ENCODE measurements at regions not wholly inside any gene's neighbourhood (a gene's known extent, or its start where the extent isn't known, plus 50 kb on each side); places are given as distances from the start of the nearest gene placed in this dataset.

DNA sequence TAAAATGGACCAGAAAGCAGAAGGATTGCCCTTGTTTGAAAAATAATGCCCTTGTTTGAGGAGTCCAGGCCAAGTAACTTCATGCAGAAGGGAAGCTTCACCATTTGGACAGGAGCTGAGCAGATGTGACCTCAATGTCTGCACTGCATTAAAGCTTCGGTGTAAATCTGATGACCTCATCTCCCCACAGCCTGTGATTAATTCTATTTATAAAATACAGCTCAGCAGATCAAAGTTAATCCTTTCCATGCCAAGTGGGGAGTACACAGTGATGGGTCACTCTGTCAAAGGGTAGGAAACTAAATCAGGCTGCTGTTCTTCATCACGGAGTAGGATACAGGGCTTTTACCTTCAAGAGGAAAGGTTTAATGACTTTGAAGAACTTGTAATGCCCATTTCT, 533.7 kb downstream of the RPS29 start:
- TF ChIP-seq TCF4 (CRISPR knock-in tag; IDR thresholded peaks at IDR 0.05; ENCODE audit: borderline replicate concordance) (0 out of 2 replicates have a peak, but pooled peaks have one; percentile 14), ISL1 (CRISPR knock-in tag; IDR thresholded peaks at IDR 0.05) (peak; percentile 60)
- TF ChIP-seq, protein P1, sequence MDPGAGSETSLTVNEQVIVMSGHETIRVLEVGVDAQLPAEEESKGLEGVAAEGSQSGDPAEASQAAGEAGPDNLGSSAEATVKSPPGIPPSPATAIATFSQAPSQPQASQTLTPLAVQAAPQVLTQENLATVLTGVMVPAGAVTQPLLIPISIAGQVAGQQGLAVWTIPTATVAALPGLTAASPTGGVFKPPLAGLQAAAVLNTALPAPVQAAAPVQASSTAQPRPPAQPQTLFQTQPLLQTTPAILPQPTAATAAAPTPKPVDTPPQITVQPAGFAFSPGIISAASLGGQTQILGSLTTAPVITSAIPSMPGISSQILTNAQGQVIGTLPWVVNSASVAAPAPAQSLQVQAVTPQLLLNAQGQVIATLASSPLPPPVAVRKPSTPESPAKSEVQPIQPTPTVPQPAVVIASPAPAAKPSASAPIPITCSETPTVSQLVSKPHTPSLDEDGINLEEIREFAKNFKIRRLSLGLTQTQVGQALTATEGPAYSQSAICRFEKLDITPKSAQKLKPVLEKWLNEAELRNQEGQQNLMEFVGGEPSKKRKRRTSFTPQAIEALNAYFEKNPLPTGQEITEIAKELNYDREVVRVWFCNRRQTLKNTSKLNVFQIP (CRISPR knock-in tag; IDR thresholded peaks at IDR 0.05; ENCODE audit: borderline replicate concordance, low read depth): no peak

GRCh38 chr14:49051328-49052060, 534.7 kb downstream of the RPS29 start:
- TF ChIP-seq ARNTL (CRISPR knock-in tag; IDR thresholded peaks at IDR 0.05; ENCODE audit: borderline replicate concordance, low read depth): no peak
- no peak for TF ChIP-seq ZNF70 (CRISPR knock-in tag; IDR thresholded peaks at IDR 0.05)
- no peak for TF ChIP-seq ESRRG (CRISPR knock-in tag; IDR thresholded peaks at IDR 0.05)
- no peak for TF ChIP-seq ZFP3 (CRISPR knock-in tag; IDR thresholded peaks at IDR 0.05)
- TF ChIP-seq ISL1 (CRISPR knock-in tag; IDR thresholded peaks at IDR 0.05): no peak
- no peak for TF ChIP-seq ZFP30 (CRISPR knock-in tag; IDR thresholded peaks at IDR 0.05)
- TF ChIP-seq PPARA (CRISPR knock-in tag; IDR thresholded peaks at IDR 0.05; ENCODE audit: borderline replicate concordance): no peak
- TF ChIP-seq, protein P2, sequence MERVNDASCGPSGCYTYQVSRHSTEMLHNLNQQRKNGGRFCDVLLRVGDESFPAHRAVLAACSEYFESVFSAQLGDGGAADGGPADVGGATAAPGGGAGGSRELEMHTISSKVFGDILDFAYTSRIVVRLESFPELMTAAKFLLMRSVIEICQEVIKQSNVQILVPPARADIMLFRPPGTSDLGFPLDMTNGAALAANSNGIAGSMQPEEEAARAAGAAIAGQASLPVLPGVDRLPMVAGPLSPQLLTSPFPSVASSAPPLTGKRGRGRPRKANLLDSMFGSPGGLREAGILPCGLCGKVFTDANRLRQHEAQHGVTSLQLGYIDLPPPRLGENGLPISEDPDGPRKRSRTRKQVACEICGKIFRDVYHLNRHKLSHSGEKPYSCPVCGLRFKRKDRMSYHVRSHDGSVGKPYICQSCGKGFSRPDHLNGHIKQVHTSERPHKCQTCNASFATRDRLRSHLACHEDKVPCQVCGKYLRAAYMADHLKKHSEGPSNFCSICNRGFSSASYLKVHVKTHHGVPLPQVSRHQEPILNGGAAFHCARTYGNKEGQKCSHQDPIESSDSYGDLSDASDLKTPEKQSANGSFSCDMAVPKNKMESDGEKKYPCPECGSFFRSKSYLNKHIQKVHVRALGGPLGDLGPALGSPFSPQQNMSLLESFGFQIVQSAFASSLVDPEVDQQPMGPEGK (CRISPR knock-in tag; IDR thresholded peaks at IDR 0.05; ENCODE audit: borderline replicate concordance): no peak
- no peak for TF ChIP-seq OSR1 (CRISPR knock-in tag; IDR thresholded peaks at IDR 0.05)
- no peak for TF ChIP-seq ZC3H10 (CRISPR knock-in tag; IDR thresholded peaks at IDR 0.05)
- no peak for TF ChIP-seq BACH2 (CRISPR knock-in tag; IDR thresholded peaks at IDR 0.05; ENCODE audit: borderline replicate concordance)
- TF ChIP-seq CSDC2 (CRISPR knock-in tag; IDR thresholded peaks at IDR 0.05): no peak
- TF ChIP-seq, protein P3, sequence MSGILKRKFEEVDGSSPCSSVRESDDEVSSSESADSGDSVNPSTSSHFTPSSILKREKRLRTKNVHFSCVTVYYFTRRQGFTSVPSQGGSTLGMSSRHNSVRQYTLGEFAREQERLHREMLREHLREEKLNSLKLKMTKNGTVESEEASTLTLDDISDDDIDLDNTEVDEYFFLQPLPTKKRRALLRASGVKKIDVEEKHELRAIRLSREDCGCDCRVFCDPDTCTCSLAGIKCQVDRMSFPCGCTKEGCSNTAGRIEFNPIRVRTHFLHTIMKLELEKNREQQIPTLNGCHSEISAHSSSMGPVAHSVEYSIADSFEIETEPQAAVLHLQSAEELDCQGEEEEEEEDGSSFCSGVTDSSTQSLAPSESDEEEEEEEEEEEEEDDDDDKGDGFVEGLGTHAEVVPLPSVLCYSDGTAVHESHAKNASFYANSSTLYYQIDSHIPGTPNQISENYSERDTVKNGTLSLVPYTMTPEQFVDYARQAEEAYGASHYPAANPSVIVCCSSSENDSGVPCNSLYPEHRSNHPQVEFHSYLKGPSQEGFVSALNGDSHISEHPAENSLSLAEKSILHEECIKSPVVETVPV (CRISPR knock-in tag; IDR thresholded peaks at IDR 0.05): no peak
- TF ChIP-seq, protein P4, sequence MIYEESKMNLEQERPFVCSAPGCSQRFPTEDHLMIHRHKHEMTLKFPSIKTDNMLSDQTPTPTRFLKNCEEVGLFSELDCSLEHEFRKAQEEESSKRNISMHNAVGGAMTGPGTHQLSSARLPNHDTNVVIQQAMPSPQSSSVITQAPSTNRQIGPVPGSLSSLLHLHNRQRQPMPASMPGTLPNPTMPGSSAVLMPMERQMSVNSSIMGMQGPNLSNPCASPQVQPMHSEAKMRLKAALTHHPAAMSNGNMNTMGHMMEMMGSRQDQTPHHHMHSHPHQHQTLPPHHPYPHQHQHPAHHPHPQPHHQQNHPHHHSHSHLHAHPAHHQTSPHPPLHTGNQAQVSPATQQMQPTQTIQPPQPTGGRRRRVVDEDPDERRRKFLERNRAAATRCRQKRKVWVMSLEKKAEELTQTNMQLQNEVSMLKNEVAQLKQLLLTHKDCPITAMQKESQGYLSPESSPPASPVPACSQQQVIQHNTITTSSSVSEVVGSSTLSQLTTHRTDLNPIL (CRISPR knock-in tag; IDR thresholded peaks at IDR 0.05; ENCODE audit: low read depth): no peak
- TF ChIP-seq, protein P1 (CRISPR knock-in tag; IDR thresholded peaks at IDR 0.05; ENCODE audit: borderline replicate concordance, low read depth): no peak
- no peak for ATAC-seq

More for the DNA sequence above, 533.7 kb downstream of the RPS29 start:
- ATAC-seq: peak; percentile 25; the same call in 2 of the 3 replicates

- no peak for ATAC-seq
Measured at GRCh38 chr14:49050822-49051221, 535.4 kb downstream of the RPS29 start.

GRCh38 chr14:49049711-49050110, 536.5 kb downstream of the RPS29 start:
- TF ChIP-seq ZFP30 (CRISPR knock-in tag; IDR thresholded peaks at IDR 0.05) (no peak), ARNTL (CRISPR knock-in tag; IDR thresholded peaks at IDR 0.05; ENCODE audit: borderline replicate concordance, low read depth) (no peak), TOX (CRISPR knock-in tag; IDR thresholded peaks at IDR 0.05; ENCODE audit: borderline replicate concordance) (no peak), ZC3H10 (CRISPR knock-in tag; IDR thresholded peaks at IDR 0.05) (no peak), BACH2 (CRISPR knock-in tag; IDR thresholded peaks at IDR 0.05; ENCODE audit: borderline replicate concordance) (no peak), ZNF8 (CRISPR knock-in tag; IDR thresholded peaks at IDR 0.05) (no peak), ZFP3 (CRISPR knock-in tag; IDR thresholded peaks at IDR 0.05) (no peak)
- TF ChIP-seq, protein P4 (CRISPR knock-in tag; IDR thresholded peaks at IDR 0.05; ENCODE audit: low read depth): no peak
- TF ChIP-seq, protein P3 (CRISPR knock-in tag; IDR thresholded peaks at IDR 0.05): no peak
- TF ChIP-seq, protein P2 (CRISPR knock-in tag; IDR thresholded peaks at IDR 0.05; ENCODE audit: borderline replicate concordance): no peak
- no peak for ATAC-seq

More at GRCh38 chr14:49050822-49051221, 535.4 kb downstream of the RPS29 start:
- no peak for TF ChIP-seq ZNF565 (CRISPR knock-in tag; conservative IDR thresholded peaks at IDR 0.05; ENCODE audit: low read depth)

All from SK-N-SH treated with all-trans-retinoic acid at 6 μM for 48 hours (cell line).